ENCODE measurements at regions not wholly inside any gene's neighbourhood (a gene's known extent, or its start where the extent isn't known, plus 50 kb on each side); places are given as distances from the start of the nearest gene placed in this dataset.
"Not testable (repeated sequence)": the region's sequence is repeated elsewhere in the genome, so short reads cannot be mapped to it uniquely, and the experiment has no call there.

DNA sequence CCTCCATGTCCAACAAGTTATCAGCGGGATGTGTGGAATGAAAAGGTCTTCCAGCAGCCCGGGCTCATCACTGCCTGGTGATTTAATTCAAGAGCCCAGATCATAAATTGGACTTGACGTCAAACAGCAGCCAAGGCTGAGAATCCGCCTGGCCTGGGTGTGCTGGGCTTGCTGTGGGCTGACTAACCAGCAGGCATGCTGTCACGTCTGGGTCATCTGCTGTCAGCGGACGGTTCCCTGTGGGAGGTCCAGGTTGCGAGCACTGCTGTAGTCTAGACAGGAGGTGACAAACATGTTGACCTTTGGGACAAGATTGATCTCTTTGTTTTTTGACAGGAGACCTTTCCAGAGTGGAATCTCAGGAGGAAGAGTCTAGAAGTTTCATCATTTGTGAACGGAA is 289.7 kb downstream of the OSTF1 start:
- no peak overlapping the region for H2AK5ac ChIP-seq (ENCODE audit: low read length)
- no peak overlapping the region for H3K23ac ChIP-seq (ENCODE audit: low read length)
- no peak overlapping the region for H3K9ac ChIP-seq (ENCODE audit: low read length)
- H4K8ac ChIP-seq (ENCODE audit: low read depth, low read length) = no peak overlapping the region
- no peak overlapping the region for H3K18ac ChIP-seq (ENCODE audit: low read length)
- no CpG with 5 or more reads among the region's 9 CpGs for WGBS (ENCODE audit: extremely low coverage, insufficient coverage, low lambda C conversion rate)
- H3K79me1 ChIP-seq (ENCODE audit: low read length) = no peaks in the 10 kb centered on the region
- H2BK5ac ChIP-seq (ENCODE audit: low read length) = no peak overlapping the region
- H3K4me2 ChIP-seq (ENCODE audit: low read length) = no peak overlapping the region
- H3K4me3 ChIP-seq (ENCODE audit: low read length) = no peak overlapping the region
- H3K79me2 ChIP-seq (ENCODE audit: control insufficient read depth, insufficient read depth, low read length) = no peaks in the 10 kb centered on the region
- H3K4me1 ChIP-seq (ENCODE audit: control insufficient read depth, low read depth, low read length) = no peaks in the 10 kb centered on the region
- DNase-seq = peak; percentile 18
- H3K56ac ChIP-seq (ENCODE audit: low read length) = no peak overlapping the region
- H3K27me3 ChIP-seq (ENCODE audit: insufficient read depth, low read length, poor library complexity) = no peaks in the 10 kb centered on the region
- H2BK15ac ChIP-seq (replicated peaks; ENCODE audit: low read depth) = no peak overlapping the region
- no peaks in the 10 kb centered on the region for H3K36me3 ChIP-seq (ENCODE audit: control insufficient read depth, insufficient read depth, low read length)
- no peak overlapping the region for H2BK120ac ChIP-seq (ENCODE audit: low read depth, low read length)
- no peak overlapping the region for H3K4ac ChIP-seq (ENCODE audit: low read depth, low read length)
- H4K5ac ChIP-seq (ENCODE audit: low read length) = no peak overlapping the region
- no peak overlapping the region for H3K27ac ChIP-seq (ENCODE audit: low read depth, low read length)

DNA sequence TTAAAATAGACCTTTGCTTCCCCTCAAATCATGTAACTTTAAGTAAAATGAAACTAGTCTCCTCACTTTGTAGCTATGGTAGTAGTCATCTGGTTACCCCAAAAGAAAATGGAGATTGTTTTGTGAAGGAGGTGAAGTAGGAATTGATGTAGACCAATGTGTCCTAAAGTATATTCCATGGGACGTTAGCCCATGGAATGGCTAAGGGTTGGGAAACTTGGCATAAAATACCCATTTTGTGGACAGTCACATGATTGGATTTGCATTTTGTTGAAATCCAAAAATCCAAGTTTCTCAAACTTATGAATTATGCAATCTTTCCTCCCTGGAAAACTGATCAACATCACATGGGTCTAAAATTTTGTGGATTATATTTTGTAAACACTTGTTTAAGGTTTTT is 290.6 kb downstream of the OSTF1 start:
- no peaks in the 10 kb centered on the region for H3K79me2 ChIP-seq (ENCODE audit: control insufficient read depth, insufficient read depth, low read length)
- H4K5ac ChIP-seq (ENCODE audit: low read length) = no peak overlapping the region
- no peaks in the 10 kb centered on the region for H3K27me3 ChIP-seq (ENCODE audit: insufficient read depth, low read length, poor library complexity)
- no CpG with 5 or more reads among the region's 1 CpG for WGBS (ENCODE audit: extremely low coverage, insufficient coverage, low lambda C conversion rate)
- no peaks in the 10 kb centered on the region for H3K4me1 ChIP-seq (ENCODE audit: control insufficient read depth, low read depth, low read length)
- H4K8ac ChIP-seq (ENCODE audit: low read depth, low read length) = no peak overlapping the region
- H2BK15ac ChIP-seq (replicated peaks; ENCODE audit: low read depth) = no peak overlapping the region
- no peak overlapping the region for H3K56ac ChIP-seq (ENCODE audit: low read length)
- H3K4me2 ChIP-seq (ENCODE audit: low read length) = no peak overlapping the region
- DNase-seq = no peak
- no peak overlapping the region for H2BK120ac ChIP-seq (ENCODE audit: low read depth, low read length)
- H2AK5ac ChIP-seq (ENCODE audit: low read length) = no peak overlapping the region
- no peak overlapping the region for H3K27ac ChIP-seq (ENCODE audit: low read depth, low read length)
- H3K36me3 ChIP-seq (ENCODE audit: control insufficient read depth, insufficient read depth, low read length) = no peaks in the 10 kb centered on the region
- H3K4ac ChIP-seq (ENCODE audit: low read depth, low read length) = no peak overlapping the region
- H3K23ac ChIP-seq (ENCODE audit: low read length) = no peak overlapping the region
- no peak overlapping the region for H3K4me3 ChIP-seq (ENCODE audit: low read length)
- no peak overlapping the region for H3K18ac ChIP-seq (ENCODE audit: low read length)
- no peak overlapping the region for H2BK5ac ChIP-seq (ENCODE audit: low read length)
- no peaks in the 10 kb centered on the region for H3K79me1 ChIP-seq (ENCODE audit: low read length)
- H3K9ac ChIP-seq (ENCODE audit: low read length) = no peak overlapping the region

DNA sequence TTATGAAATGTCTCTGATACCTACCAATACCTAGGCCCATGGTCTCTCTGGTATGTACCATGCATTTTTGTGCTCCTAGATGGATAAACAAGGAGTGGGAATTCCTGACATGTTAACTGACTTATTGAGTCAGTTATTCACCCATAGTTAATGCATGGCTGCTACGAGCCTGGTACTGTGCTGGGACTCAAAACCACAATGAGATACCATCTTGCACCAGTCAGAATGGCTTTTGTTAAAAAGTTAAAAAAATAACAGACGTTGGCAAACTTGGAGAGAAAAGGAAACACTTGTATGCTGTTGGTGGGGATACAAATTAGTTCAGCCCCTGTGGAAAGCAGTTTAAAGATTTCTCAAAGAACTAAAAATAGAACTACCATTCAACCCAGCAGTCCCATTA is 293.8 kb downstream of the OSTF1 start:
- Histone ChIP-seq H2BK15ac (replicated peaks; ENCODE audit: low read depth) (no peak overlapping the region), H3K79me2 (ENCODE audit: control insufficient read depth, insufficient read depth, low read length) (no peaks in the 10 kb centered on the region), H3K4ac (ENCODE audit: low read depth, low read length) (no peak overlapping the region), H3K79me1 (ENCODE audit: low read length) (no peaks in the 10 kb centered on the region), H2BK5ac (ENCODE audit: low read length) (no peak overlapping the region), H3K23ac (ENCODE audit: low read length) (no peak overlapping the region), H3K18ac (ENCODE audit: low read length) (no peak overlapping the region), H3K27me3 (ENCODE audit: insufficient read depth, low read length, poor library complexity) (no peaks in the 10 kb centered on the region), H2BK120ac (ENCODE audit: low read depth, low read length) (no peak overlapping the region), H2AK5ac (ENCODE audit: low read length) (no peak overlapping the region), H4K8ac (ENCODE audit: low read depth, low read length) (no peak overlapping the region), H3K36me3 (ENCODE audit: control insufficient read depth, insufficient read depth, low read length) (no peaks in the 10 kb centered on the region), H3K27ac (ENCODE audit: low read depth, low read length) (no peak overlapping the region), H3K56ac (ENCODE audit: low read length) (no peak overlapping the region), H3K4me1 (ENCODE audit: control insufficient read depth, low read depth, low read length) (no peaks in the 10 kb centered on the region), H3K9ac (ENCODE audit: low read length) (no peak overlapping the region), H3K4me3 (ENCODE audit: low read length) (no peak overlapping the region), H3K4me2 (ENCODE audit: low read length) (no peak overlapping the region), H4K5ac (ENCODE audit: low read length) (no peak overlapping the region)
- WGBS (ENCODE audit: extremely low coverage, insufficient coverage, low lambda C conversion rate) = no CpG with 5 or more reads among the region's 2 CpGs
- no peak for DNase-seq

DNA sequence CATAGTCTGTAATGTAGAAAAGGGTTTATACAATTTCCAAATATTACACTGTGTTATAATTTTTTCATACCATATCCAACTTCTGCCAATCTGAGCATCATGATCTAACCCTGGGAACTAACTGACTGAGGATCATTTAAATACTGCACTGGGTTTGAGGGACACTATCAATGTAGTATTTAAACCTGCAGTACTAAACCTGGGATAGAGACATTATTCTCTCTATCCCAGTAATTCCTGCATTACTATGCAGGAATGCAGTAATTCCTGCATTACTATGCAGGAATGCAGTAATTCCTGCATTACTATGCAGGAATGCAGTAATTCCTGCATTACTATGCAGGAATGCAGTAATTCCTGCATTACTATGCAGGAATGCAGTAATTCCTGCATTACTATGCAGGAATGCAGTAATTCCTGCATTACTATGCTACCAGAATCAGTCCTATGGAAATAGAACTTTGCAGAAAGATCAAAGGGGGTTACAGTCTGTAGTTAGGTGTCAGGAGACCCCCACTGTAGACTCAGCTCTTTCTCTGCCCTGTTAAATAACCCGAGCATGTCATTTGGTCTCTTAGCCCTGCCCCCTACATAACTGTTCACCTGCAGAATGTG is 295.2 kb downstream of the OSTF1 start:
- H3K4me3 ChIP-seq (ENCODE audit: low read length); H2BK15ac ChIP-seq (replicated peaks; ENCODE audit: low read depth); H3K79me1 ChIP-seq (ENCODE audit: low read length); H3K56ac ChIP-seq (ENCODE audit: low read length); H2BK120ac ChIP-seq (ENCODE audit: low read depth, low read length); H4K5ac ChIP-seq (ENCODE audit: low read length); H2AK5ac ChIP-seq (ENCODE audit: low read length); H3K27me3 ChIP-seq (ENCODE audit: insufficient read depth, low read length, poor library complexity); H3K4ac ChIP-seq (ENCODE audit: low read depth, low read length); H3K4me1 ChIP-seq (ENCODE audit: control insufficient read depth, low read depth, low read length); H3K4me2 ChIP-seq (ENCODE audit: low read length); H2BK5ac ChIP-seq (ENCODE audit: low read length); H3K9ac ChIP-seq (ENCODE audit: low read length); H3K23ac ChIP-seq (ENCODE audit: low read length); H4K8ac ChIP-seq (ENCODE audit: low read depth, low read length); H3K36me3 ChIP-seq (ENCODE audit: control insufficient read depth, insufficient read depth, low read length); H3K18ac ChIP-seq (ENCODE audit: low read length); H3K79me2 ChIP-seq (ENCODE audit: control insufficient read depth, insufficient read depth, low read length): not testable (repeated sequence)
- WGBS (ENCODE audit: extremely low coverage, insufficient coverage, low lambda C conversion rate) = no CpG with 5 or more reads among the region's 1 CpG
- H3K27ac ChIP-seq (ENCODE audit: low read depth, low read length) = peak overlapping the region; percentile 37
- peak; percentile 68 for DNase-seq

DNA sequence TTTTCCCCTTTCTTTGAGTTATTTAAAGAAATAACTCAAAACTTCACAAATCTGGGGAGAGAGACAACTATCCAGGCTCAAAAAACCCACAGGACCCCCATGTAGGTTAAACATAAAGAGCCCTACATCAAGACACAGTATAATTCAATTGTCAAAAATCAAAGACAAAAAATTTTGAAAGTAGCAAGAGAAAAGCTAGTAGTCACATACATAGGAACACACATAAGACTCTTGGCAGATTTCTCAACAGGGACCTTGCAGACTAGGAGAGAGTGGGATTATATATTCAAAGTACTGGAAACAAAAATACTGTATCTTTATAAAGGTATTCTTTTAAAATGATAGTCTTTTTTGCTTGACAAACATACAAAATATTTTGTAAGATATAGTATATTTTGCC is 296.9 kb downstream of the OSTF1 start:
- Histone ChIP-seq H3K27me3 (ENCODE audit: insufficient read depth, low read length, poor library complexity) (peaks cover 2% of the 10 kb centered on the region), H4K5ac (ENCODE audit: low read length) (no peak overlapping the region), H2BK5ac (ENCODE audit: low read length) (no peak overlapping the region), H3K4me3 (ENCODE audit: low read length) (no peak overlapping the region), H3K27ac (ENCODE audit: low read depth, low read length) (no peak overlapping the region), H3K9ac (ENCODE audit: low read length) (no peak overlapping the region), H2BK15ac (replicated peaks; ENCODE audit: low read depth) (no peak overlapping the region), H3K79me2 (ENCODE audit: control insufficient read depth, insufficient read depth, low read length) (no peaks in the 10 kb centered on the region), H3K36me3 (ENCODE audit: control insufficient read depth, insufficient read depth, low read length) (no peaks in the 10 kb centered on the region), H3K4me1 (ENCODE audit: control insufficient read depth, low read depth, low read length) (no peaks in the 10 kb centered on the region), H3K4me2 (ENCODE audit: low read length) (no peak overlapping the region), H3K18ac (ENCODE audit: low read length) (no peak overlapping the region), H4K8ac (ENCODE audit: low read depth, low read length) (no peak overlapping the region), H3K79me1 (ENCODE audit: low read length) (no peaks in the 10 kb centered on the region), H2BK120ac (ENCODE audit: low read depth, low read length) (no peak overlapping the region), H3K23ac (ENCODE audit: low read length) (no peak overlapping the region), H3K56ac (ENCODE audit: low read length) (no peak overlapping the region), H3K4ac (ENCODE audit: low read depth, low read length) (no peak overlapping the region), H2AK5ac (ENCODE audit: low read length) (no peak overlapping the region)
- no peak for DNase-seq

DNA sequence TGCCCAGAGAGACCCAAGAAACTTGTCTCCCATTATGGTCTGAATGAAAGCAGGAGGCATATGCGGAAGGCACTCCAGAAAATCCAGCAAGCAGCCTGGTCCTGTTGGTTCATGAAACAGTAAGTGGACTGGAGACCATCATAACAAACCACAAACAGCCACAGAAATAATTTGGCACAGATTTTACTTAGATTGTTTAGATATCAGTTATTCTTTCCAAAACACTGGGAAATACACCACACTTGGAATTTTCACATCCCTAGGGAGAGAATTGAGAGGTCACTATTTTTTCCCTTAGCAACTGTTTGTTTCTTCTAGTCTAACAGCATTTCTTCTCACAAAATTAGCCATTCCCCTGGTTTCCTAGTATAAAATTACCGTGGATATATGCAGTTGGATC is 300.8 kb downstream of the OSTF1 start:
- Histone ChIP-seq H3K27me3 (ENCODE audit: insufficient read depth, low read length, poor library complexity) (peaks cover 2% of the 10 kb centered on the region), H4K5ac (ENCODE audit: low read length) (no peak overlapping the region), H3K56ac (ENCODE audit: low read length) (no peak overlapping the region), H3K4me2 (ENCODE audit: low read length) (no peak overlapping the region), H3K4me3 (ENCODE audit: low read length) (no peak overlapping the region), H2BK5ac (ENCODE audit: low read length) (no peak overlapping the region), H3K18ac (ENCODE audit: low read length) (no peak overlapping the region), H3K4me1 (ENCODE audit: control insufficient read depth, low read depth, low read length) (no peaks in the 10 kb centered on the region), H2AK5ac (ENCODE audit: low read length) (no peak overlapping the region), H4K8ac (ENCODE audit: low read depth, low read length) (no peak overlapping the region), H3K79me1 (ENCODE audit: low read length) (no peaks in the 10 kb centered on the region), H3K9ac (ENCODE audit: low read length) (no peak overlapping the region), H2BK120ac (ENCODE audit: low read depth, low read length) (no peak overlapping the region), H3K79me2 (ENCODE audit: control insufficient read depth, insufficient read depth, low read length) (no peaks in the 10 kb centered on the region), H3K36me3 (ENCODE audit: control insufficient read depth, insufficient read depth, low read length) (no peaks in the 10 kb centered on the region), H3K23ac (ENCODE audit: low read length) (no peak overlapping the region), H3K27ac (ENCODE audit: low read depth, low read length) (no peak overlapping the region), H2BK15ac (replicated peaks; ENCODE audit: low read depth) (no peak overlapping the region), H3K4ac (ENCODE audit: low read depth, low read length) (no peak overlapping the region)
- WGBS (ENCODE audit: extremely low coverage, insufficient coverage, low lambda C conversion rate) = no CpG with 5 or more reads among the region's 2 CpGs
- DNase-seq = no peak
